ENCODE measurements at regions not wholly inside any gene's neighbourhood (a gene's known extent, or its start where the extent isn't known, plus 50 kb on each side); places are given as distances from the start of the nearest gene placed in this dataset.

- TF ChIP-seq, protein P1, sequence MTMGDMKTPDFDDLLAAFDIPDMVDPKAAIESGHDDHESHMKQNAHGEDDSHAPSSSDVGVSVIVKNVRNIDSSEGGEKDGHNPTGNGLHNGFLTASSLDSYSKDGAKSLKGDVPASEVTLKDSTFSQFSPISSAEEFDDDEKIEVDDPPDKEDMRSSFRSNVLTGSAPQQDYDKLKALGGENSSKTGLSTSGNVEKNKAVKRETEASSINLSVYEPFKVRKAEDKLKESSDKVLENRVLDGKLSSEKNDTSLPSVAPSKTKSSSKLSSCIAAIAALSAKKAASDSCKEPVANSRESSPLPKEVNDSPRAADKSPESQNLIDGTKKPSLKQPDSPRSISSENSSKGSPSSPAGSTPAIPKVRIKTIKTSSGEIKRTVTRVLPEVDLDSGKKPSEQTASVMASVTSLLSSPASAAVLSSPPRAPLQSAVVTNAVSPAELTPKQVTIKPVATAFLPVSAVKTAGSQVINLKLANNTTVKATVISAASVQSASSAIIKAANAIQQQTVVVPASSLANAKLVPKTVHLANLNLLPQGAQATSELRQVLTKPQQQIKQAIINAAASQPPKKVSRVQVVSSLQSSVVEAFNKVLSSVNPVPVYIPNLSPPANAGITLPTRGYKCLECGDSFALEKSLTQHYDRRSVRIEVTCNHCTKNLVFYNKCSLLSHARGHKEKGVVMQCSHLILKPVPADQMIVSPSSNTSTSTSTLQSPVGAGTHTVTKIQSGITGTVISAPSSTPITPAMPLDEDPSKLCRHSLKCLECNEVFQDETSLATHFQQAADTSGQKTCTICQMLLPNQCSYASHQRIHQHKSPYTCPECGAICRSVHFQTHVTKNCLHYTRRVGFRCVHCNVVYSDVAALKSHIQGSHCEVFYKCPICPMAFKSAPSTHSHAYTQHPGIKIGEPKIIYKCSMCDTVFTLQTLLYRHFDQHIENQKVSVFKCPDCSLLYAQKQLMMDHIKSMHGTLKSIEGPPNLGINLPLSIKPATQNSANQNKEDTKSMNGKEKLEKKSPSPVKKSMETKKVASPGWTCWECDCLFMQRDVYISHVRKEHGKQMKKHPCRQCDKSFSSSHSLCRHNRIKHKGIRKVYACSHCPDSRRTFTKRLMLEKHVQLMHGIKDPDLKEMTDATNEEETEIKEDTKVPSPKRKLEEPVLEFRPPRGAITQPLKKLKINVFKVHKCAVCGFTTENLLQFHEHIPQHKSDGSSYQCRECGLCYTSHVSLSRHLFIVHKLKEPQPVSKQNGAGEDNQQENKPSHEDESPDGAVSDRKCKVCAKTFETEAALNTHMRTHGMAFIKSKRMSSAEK (CRISPR knock-in tag; IDR thresholded peaks at IDR 0.05; ENCODE audit: borderline replicate concordance): no peak
- no peak for TF ChIP-seq NR1H2 (CRISPR knock-in tag; IDR thresholded peaks at IDR 0.05)
- TF ChIP-seq ZSCAN18 (CRISPR knock-in tag; IDR thresholded peaks at IDR 0.05): no peak
- TF ChIP-seq CBFB (CRISPR knock-in tag; IDR thresholded peaks at IDR 0.05; ENCODE audit: low read depth): no peak
These were observed 128.7 kb downstream of the ANKRD50 start (continued) for GRCh38 chr4:124583797-124584196.

DNA sequence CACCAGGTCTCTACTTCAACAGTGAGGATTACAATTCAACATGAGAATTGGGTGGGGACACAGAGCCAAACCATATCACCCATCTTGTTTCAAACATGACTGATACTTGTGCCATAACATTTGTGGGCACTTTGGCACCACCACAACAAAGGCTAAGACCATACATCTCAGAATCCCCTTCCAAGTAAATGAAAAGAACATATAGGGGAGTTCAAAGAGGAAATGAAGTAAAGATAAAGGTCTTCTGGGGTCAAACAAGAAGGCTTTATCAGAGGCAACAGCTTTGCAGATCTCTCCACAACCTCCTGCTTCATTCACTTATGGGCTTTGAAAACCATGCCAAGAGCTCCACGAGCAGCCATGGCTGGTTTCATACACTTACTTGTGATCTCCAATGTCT is 122.7 kb downstream of the ANKRD50 start:
- H3K4me3 Mint-ChIP-seq: no peak overlapping the region
- ATAC-seq (no peak), DNase-seq (ENCODE audit: low spot score) (no peak)
- ChIA-PET POLR2A (no interaction called here), CTCF (no interaction called here)
- no peak overlapping the region for H3K27ac Mint-ChIP-seq
- H3K36me3 Mint-ChIP-seq: peaks cover 22% of the 10 kb centered on the region
- no peaks in the 10 kb centered on the region for H3K27me3 Mint-ChIP-seq (ENCODE audit: low read depth)
- no peak for TF ChIP-seq CREB1 (CRISPR knock-in tag; IDR thresholded peaks at IDR 0.05)
- TF ChIP-seq, protein P2, sequence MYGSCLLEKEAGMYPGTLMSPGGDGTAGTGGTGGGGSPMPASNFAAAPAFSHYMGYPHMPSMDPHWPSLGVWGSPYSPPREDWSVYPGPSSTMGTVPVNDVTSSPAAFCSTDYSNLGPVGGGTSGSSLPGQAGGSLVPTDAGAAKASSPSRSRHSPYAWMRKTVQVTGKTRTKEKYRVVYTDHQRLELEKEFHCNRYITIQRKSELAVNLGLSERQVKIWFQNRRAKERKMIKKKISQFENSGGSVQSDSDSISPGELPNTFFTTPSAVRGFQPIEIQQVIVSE (CRISPR knock-in tag; IDR thresholded peaks at IDR 0.05; ENCODE audit: borderline replicate concordance): no peak
- H3K4me1 Mint-ChIP-seq: peaks cover 32% of the 10 kb centered on the region
- peaks cover 25% of the 10 kb centered on the region for H3K9me3 Mint-ChIP-seq

DNA sequence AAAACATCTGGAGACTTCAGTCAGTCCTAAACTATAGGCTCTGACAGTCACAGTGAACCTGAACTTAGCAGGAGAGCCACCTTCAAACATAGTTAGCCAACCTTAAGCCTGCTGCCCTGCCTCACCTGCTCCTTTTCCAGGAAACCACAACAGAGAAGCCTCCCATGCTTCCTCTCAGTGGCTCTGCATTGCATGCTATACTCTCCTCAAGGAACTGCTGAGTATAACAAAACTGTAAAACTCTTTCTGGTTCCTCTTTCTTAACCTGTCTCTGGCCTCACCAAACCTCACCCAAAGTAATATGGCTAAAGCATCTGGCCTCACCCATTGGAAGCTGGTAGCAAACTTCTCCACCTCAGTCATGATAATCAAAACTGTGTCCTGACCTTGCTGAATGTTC is 122.1 kb downstream of the ANKRD50 start:
- ATAC-seq: no peak
- CTCF ChIA-PET: no interaction called here
- Mint-ChIP-seq H3K27me3 (ENCODE audit: low read depth) (no peaks in the 10 kb centered on the region), H3K4me3 (no peak overlapping the region), H3K36me3 (peaks cover 22% of the 10 kb centered on the region), H3K4me1 (peaks cover 26% of the 10 kb centered on the region), H3K9me3 (peaks cover 25% of the 10 kb centered on the region), H3K27ac (no peak overlapping the region)
- POLR2A ChIA-PET: no interaction called here
- DNase-seq (ENCODE audit: low spot score): no peak
- TF ChIP-seq IRF2 (CRISPR knock-in tag; IDR thresholded peaks at IDR 0.05; ENCODE audit: borderline replicate concordance, low read depth) (no peak), HMGA2 (CRISPR knock-in tag; IDR thresholded peaks at IDR 0.05) (no peak), ZNF317 (CRISPR knock-in tag; IDR thresholded peaks at IDR 0.05; ENCODE audit: borderline replicate concordance, low read depth) (no peak), RELA (CRISPR knock-in tag; IDR thresholded peaks at IDR 0.05; ENCODE audit: borderline replicate concordance) (no peak), TEAD4 (CRISPR knock-in tag; IDR thresholded peaks at IDR 0.05) (no peak), TEAD1 (CRISPR knock-in tag; IDR thresholded peaks at IDR 0.05) (no peak), NFE2L1 (CRISPR knock-in tag; IDR thresholded peaks at IDR 0.05) (no peak), ARID4B (CRISPR knock-in tag; IDR thresholded peaks at IDR 0.05; ENCODE audit: borderline replicate concordance) (no peak), IRF1 (CRISPR knock-in tag; IDR thresholded peaks at IDR 0.05) (no peak)
- TF ChIP-seq, protein P1 (CRISPR knock-in tag; IDR thresholded peaks at IDR 0.05; ENCODE audit: borderline replicate concordance): no peak
- TF ChIP-seq, protein P3, sequence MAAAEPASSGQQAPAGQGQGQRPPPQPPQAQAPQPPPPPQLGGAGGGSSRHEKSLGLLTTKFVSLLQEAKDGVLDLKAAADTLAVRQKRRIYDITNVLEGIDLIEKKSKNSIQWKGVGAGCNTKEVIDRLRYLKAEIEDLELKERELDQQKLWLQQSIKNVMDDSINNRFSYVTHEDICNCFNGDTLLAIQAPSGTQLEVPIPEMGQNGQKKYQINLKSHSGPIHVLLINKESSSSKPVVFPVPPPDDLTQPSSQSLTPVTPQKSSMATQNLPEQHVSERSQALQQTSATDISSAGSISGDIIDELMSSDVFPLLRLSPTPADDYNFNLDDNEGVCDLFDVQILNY (CRISPR knock-in tag; IDR thresholded peaks at IDR 0.05): no peak

All from WTC11 (cell line).